Stomach (tissue), 4 donors: ENCODE measurements at regions not wholly inside any gene's neighbourhood (a gene's known extent, or its start where the extent isn't known, plus 50 kb on each side); places are given as distances from the start of the nearest gene placed in this dataset.

Experiments used
- CTCF ChIP-seq, 7 experiments: fragments of 450-650 bp in 4 of 7; fragments of 200-600 bp in 3 of 7; sonication (generic) in 3 of 7; IDR thresholded peaks; one replicate each; pipeline ENCODE4 v1.5.1; 2016 to 2019; ENCODE audit warnings: antibody characterized with exemption in 7 of 7, control low read depth in 2 of 7, mild to moderate bottlenecking in 1 of 7
- POLR2A ChIP-seq, 4 donors: fragments of 450-650 bp; IDR thresholded peaks; one replicate each; pipeline ENCODE4 v1.6.1; 2016; ENCODE audit warnings: antibody characterized with exemption in 4 of 4, control low read depth in 2 of 4, mild to moderate bottlenecking in 1 of 4, moderate library complexity in 1 of 4

GRCh38 chr10:60532696-60533468 is 143.2 kb upstream of the ANK3 start:
- TF ChIP-seq CTCF (IDR thresholded peaks at IDR 0.05) (no peak), POLR2A (IDR thresholded peaks at IDR 0.05) (no peak)
